Lower leg skin (tissue), 4 donors: ENCODE measurements at regions not wholly inside any gene's neighbourhood (a gene's known extent, or its start where the extent isn't known, plus 50 kb on each side); places are given as distances from the start of the nearest gene placed in this dataset.

Experiments used
- DNase-seq, 2 donors: peaks; one replicate each; pipeline ENCODE4 v3.0.0-alpha.2; 2019; ENCODE audit warnings: low spot score in 2 of 2
- H3K4me3 ChIP-seq: fragments of 200-600 bp; sonication (generic); 2 replicates; pipeline ENCODE4 v1.5.1; 2017; ENCODE audit warnings: mild to moderate bottlenecking, low read depth; ENCODE audit not compliant: poor library complexity, severe bottlenecking
- CTCF ChIP-seq, 3 donors: fragments of 450-650 bp; IDR thresholded peaks; one replicate each; pipeline ENCODE4 v1.5.1; 2016; ENCODE audit warnings: antibody characterized with exemption in 3 of 3, mild to moderate bottlenecking in 3 of 3, moderate library complexity in 2 of 3
- POLR2A ChIP-seq, 2 donors: fragments of 450-650 bp; IDR thresholded peaks; one replicate each; pipeline ENCODE4 v1.6.1; 2016 to 2017; ENCODE audit warnings: antibody characterized with exemption in 2 of 2, mild to moderate bottlenecking in 1 of 2, moderate library complexity in 1 of 2
- WGBS, 2 donors: methylation state at CpG; one replicate each; pipeline ENCODE4 v1.1.5; 2018; 5-methylcytosine and 5-hydroxymethylcytosine counted together
- intact Hi-C: fragments of 100-400 bp; cut with DNase I; formaldehyde crosslinking; loops from one replicate; pipeline ENCODE4 v1.15.0; 2023; ENCODE audit warnings: low total_unique reads

GRCh38 chr2:219851169-219851568 is 223.7 kb downstream of the SLC4A3 start:
- intact Hi-C loops = no loop called here
- no peak for DNase-seq
- 67 to 80% methylated on average over 6 of the region's 6 CpGs for WGBS, 2 donors
- TF ChIP-seq POLR2A (IDR thresholded peaks at IDR 0.05) (no peak), CTCF (IDR thresholded peaks at IDR 0.05) (no peak)
- no peak overlapping the region for H3K4me3 ChIP-seq

GRCh38 chr2:219851801-219852481 is 224.5 kb downstream of the SLC4A3 start:
- H3K4me3 ChIP-seq = no peak overlapping the region
- TF ChIP-seq POLR2A (IDR thresholded peaks at IDR 0.05) (no peak), CTCF (IDR thresholded peaks at IDR 0.05) (no peak)
- DNase-seq = no peak
- intact Hi-C loops = no loop called here
- 7 to 21% methylated on average over 20 to 22 of the region's 22 CpGs for WGBS, 2 donors

- 56 to 57% methylated on average over 12 of the region's 12 CpGs for WGBS, 2 donors
- no peak overlapping the region for H3K4me3 ChIP-seq
- intact Hi-C loops = no loop called here
- DNase-seq = no peak
- TF ChIP-seq CTCF (IDR thresholded peaks at IDR 0.05) (no peak), POLR2A (IDR thresholded peaks at IDR 0.05) (no peak)
Measured at GRCh38 chr2:219852626-219853025, 225.2 kb downstream of the SLC4A3 start.

GRCh38 chr2:219856602-219857001 is 229.2 kb downstream of the SLC4A3 start:
- no peak overlapping the region for H3K4me3 ChIP-seq
- DNase-seq = no peak
- TF ChIP-seq POLR2A (IDR thresholded peaks at IDR 0.05) (no peak), CTCF (IDR thresholded peaks at IDR 0.05) (no peak)
- WGBS, 2 donors = 42 to 47% methylated on average over 3 of the region's 3 CpGs
- intact Hi-C loops = no loop called here

- WGBS, 2 donors = 54 to 58% methylated on average over 4 of the region's 4 CpGs
Measured at GRCh38 chr2:219857751-219858150, 230.3 kb downstream of the SLC4A3 start.

More at GRCh38 chr2:219857751-219858150, 230.3 kb downstream of the SLC4A3 start:
- no peak for DNase-seq
- no peak overlapping the region for H3K4me3 ChIP-seq
- TF ChIP-seq POLR2A (IDR thresholded peaks at IDR 0.05) = no peak
- no peak for TF ChIP-seq CTCF (IDR thresholded peaks at IDR 0.05)
- intact Hi-C loops = no loop called here
